ENCODE measurements at regions not wholly inside any gene's neighbourhood (a gene's known extent, or its start where the extent isn't known, plus 50 kb on each side); places are given as distances from the start of the nearest gene placed in this dataset.
A peak's percentile ranks its signal among the peaks of the same experiment; 100 is the strongest.

DNA sequence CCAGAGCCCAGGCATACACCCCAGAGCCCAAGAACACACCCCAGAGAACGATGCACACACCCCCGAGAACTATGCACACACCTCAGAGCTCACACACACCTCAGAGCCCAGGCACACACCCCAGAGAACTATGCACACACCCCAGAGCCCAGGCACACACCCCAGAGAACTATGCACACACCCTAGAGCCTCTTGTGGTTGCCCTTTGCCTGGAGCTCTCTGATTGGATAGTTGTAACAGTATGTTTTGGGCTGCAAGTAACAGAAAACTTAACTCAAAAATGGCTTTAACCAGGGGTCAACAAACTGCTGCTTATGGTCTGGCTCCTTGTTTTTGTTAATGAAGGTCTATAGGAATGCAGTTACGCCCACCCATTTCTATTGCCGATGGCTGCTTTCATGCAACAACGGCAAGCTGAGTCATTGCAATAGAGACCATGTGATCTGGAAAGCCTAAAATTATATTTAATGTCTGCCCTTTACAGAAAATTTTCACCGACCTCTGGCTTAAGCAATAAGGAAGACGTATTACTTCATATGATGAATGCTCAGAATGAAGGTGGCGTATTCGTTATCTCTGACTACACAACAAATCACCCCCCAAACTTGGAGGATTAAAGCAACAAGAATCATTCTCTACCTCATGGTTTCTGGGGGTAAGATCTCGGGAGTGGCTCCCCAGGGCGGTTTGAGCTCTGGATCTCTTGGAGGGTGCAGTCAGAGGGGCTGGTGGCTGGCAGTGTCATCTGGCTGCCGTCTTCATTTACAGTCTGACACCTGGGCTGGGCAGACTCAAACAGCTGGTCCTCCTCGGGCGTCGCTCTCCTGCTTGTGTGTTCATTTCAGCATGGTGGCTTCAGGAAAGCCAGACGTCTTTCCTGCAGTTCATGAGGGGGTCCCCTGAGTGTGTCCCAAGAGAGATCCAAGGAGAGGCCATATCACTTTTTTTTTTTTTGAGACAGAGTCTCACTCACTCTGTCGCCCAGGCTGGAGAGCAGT is 66.3 kb upstream of the NCOR2 start:
- TF ChIP-seq TAF1 (conservative IDR thresholded peaks at IDR 0.05) (no peak), RAD21 (IDR thresholded peaks at IDR 0.05) (no peak), FOXA1 (IDR thresholded peaks at IDR 0.05) (no peak), YY1 (IDR thresholded peaks at IDR 0.05) (no peak), FOXA2 (IDR thresholded peaks at IDR 0.05) (no peak)
- TF ChIP-seq, protein P1, sequence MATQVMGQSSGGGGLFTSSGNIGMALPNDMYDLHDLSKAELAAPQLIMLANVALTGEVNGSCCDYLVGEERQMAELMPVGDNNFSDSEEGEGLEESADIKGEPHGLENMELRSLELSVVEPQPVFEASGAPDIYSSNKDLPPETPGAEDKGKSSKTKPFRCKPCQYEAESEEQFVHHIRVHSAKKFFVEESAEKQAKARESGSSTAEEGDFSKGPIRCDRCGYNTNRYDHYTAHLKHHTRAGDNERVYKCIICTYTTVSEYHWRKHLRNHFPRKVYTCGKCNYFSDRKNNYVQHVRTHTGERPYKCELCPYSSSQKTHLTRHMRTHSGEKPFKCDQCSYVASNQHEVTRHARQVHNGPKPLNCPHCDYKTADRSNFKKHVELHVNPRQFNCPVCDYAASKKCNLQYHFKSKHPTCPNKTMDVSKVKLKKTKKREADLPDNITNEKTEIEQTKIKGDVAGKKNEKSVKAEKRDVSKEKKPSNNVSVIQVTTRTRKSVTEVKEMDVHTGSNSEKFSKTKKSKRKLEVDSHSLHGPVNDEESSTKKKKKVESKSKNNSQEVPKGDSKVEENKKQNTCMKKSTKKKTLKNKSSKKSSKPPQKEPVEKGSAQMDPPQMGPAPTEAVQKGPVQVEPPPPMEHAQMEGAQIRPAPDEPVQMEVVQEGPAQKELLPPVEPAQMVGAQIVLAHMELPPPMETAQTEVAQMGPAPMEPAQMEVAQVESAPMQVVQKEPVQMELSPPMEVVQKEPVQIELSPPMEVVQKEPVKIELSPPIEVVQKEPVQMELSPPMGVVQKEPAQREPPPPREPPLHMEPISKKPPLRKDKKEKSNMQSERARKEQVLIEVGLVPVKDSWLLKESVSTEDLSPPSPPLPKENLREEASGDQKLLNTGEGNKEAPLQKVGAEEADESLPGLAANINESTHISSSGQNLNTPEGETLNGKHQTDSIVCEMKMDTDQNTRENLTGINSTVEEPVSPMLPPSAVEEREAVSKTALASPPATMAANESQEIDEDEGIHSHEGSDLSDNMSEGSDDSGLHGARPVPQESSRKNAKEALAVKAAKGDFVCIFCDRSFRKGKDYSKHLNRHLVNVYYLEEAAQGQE (IDR thresholded peaks at IDR 0.05) = no peak
- TF ChIP-seq, protein P2, sequence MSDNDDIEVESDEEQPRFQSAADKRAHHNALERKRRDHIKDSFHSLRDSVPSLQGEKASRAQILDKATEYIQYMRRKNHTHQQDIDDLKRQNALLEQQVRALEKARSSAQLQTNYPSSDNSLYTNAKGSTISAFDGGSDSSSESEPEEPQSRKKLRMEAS (IDR thresholded peaks at IDR 0.05) = no peak
- TF ChIP-seq, protein P3, sequence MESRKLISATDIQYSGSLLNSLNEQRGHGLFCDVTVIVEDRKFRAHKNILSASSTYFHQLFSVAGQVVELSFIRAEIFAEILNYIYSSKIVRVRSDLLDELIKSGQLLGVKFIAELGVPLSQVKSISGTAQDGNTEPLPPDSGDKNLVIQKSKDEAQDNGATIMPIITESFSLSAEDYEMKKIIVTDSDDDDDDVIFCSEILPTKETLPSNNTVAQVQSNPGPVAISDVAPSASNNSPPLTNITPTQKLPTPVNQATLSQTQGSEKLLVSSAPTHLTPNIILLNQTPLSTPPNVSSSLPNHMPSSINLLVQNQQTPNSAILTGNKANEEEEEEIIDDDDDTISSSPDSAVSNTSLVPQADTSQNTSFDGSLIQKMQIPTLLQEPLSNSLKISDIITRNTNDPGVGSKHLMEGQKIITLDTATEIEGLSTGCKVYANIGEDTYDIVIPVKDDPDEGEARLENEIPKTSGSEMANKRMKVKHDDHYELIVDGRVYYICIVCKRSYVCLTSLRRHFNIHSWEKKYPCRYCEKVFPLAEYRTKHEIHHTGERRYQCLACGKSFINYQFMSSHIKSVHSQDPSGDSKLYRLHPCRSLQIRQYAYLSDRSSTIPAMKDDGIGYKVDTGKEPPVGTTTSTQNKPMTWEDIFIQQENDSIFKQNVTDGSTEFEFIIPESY (IDR thresholded peaks at IDR 0.05) = no peak
- H3K27ac ChIP-seq (ENCODE audit: low read depth in 1 of 2, low read length in 2 of 2) = no peak overlapping the region
- H3K27me3 ChIP-seq (ENCODE audit: control insufficient read depth in 4 of 4, insufficient read depth in 4 of 4, low read length in 3 of 4) = no peaks in the 10 kb centered on the region
- 77% methylated on average over 17 of the region's 17 CpGs for WGBS
- H3K36me3 ChIP-seq (ENCODE audit: control insufficient read depth in 4 of 4, insufficient read depth in 3 of 4, low read depth in 1 of 4, low read length in 3 of 4) = no peaks in the 10 kb centered on the region
- no peak overlapping the region for H3K9ac ChIP-seq (ENCODE audit: low read depth in 1 of 2, low read length in 2 of 2)
- H3K4me3 ChIP-seq (ENCODE audit: low read depth in 1 of 3, low read length in 3 of 3) = no peak overlapping the region
- no peak for DNase-seq (ENCODE audit: low spot score)
- no peaks in the 10 kb centered on the region for H3K4me1 ChIP-seq (ENCODE audit: control insufficient read depth in 4 of 4, insufficient read depth in 4 of 4, low read length in 3 of 4)
- H3K9me3 ChIP-seq (ENCODE audit: control insufficient read depth in 4 of 4, low read length in 3 of 4) = no peaks in the 10 kb centered on the region

DNA sequence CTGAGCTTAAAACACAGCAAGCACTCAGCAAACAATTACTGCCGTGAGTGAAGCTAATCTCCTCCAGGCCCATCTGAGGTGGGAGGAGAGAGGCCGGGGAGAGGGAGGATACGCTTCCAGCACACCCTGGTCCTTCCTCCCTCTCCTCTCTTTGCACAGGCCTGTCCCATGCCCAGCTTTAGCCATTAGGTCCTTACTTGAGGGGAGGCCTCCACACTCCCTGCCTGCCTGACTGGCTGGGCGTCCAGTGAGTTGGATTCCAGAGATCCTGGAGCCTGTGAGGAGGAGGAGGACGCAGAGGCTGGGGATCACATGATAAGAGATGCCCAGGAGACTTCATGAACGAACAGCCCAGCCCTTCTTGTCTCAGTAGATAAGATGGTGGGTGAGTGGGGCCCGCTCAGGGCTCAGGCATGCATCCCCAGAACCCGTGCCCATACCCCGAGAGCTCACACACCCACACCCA is 65.1 kb upstream of the NCOR2 start:
- Histone ChIP-seq H3K4me3 (ENCODE audit: low read depth in 1 of 3, low read length in 3 of 3) (no peak overlapping the region), H3K27ac (ENCODE audit: low read depth in 1 of 2, low read length in 2 of 2) (no peak overlapping the region), H3K4me1 (ENCODE audit: control insufficient read depth in 4 of 4, insufficient read depth in 4 of 4, low read length in 3 of 4) (no peaks in the 10 kb centered on the region), H3K9me3 (ENCODE audit: control insufficient read depth in 4 of 4, low read length in 3 of 4) (no peaks in the 10 kb centered on the region), H3K27me3 (ENCODE audit: control insufficient read depth in 4 of 4, insufficient read depth in 4 of 4, low read length in 3 of 4) (no peaks in the 10 kb centered on the region), H3K9ac (ENCODE audit: low read depth in 1 of 2, low read length in 2 of 2) (no peak overlapping the region), H3K36me3 (ENCODE audit: control insufficient read depth in 4 of 4, insufficient read depth in 3 of 4, low read depth in 1 of 4, low read length in 3 of 4) (no peaks in the 10 kb centered on the region)
- DNase-seq (ENCODE audit: low spot score) = peak; percentile 55
- WGBS = 92% methylated on average over 9 of the region's 9 CpGs
- TF ChIP-seq RXRA (IDR thresholded peaks at IDR 0.05) (no peak), RAD21 (IDR thresholded peaks at IDR 0.05) (no peak), FOXA1 (IDR thresholded peaks at IDR 0.05) (no peak), SP1 (IDR thresholded peaks at IDR 0.05) (no peak), GABPA (IDR thresholded peaks at IDR 0.05 in 1 of 2, conservative IDR thresholded peaks at IDR 0.05 in 1 of 2) (no peak), NR2F2 (IDR thresholded peaks at IDR 0.05) (no peak), FOXA2 (IDR thresholded peaks at IDR 0.05) (no peak), HNF4A (conservative IDR thresholded peaks at IDR 0.05) (no peak), EGR1 (IDR thresholded peaks at IDR 0.05; ENCODE audit: low read depth in 2 of 2) (no peak), JUND (IDR thresholded peaks at IDR 0.05) (no peak), YY1 (IDR thresholded peaks at IDR 0.05) (no peak)
- TF ChIP-seq, protein P4, sequence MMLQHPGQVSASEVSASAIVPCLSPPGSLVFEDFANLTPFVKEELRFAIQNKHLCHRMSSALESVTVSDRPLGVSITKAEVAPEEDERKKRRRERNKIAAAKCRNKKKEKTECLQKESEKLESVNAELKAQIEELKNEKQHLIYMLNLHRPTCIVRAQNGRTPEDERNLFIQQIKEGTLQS (IDR thresholded peaks at IDR 0.05) = no peak
- TF ChIP-seq, protein P2 (IDR thresholded peaks at IDR 0.05) = no peak
- TF ChIP-seq, protein P1 (IDR thresholded peaks at IDR 0.05) = no peak
- TF ChIP-seq, protein P3 (IDR thresholded peaks at IDR 0.05) = no peak

Measured in liver (tissue), 7 donors.